Brain microvascular endothelial cell (primary cell): ENCODE measurements at regions not wholly inside any gene's neighbourhood (a gene's known extent, or its start where the extent isn't known, plus 50 kb on each side); places are given as distances from the start of the nearest gene placed in this dataset.

ENCODE experiments used
- DNase-seq: peaks from one replicate; pipeline ENCODE4 v3.0.0-alpha.2; 2020
- H3K27ac ChIP-seq: fragments of 250-450 bp; sonication (Bioruptor Pico); 2 replicates; pipeline ENCODE4 v1.5.1; 2020; ENCODE audit warnings: mild to moderate bottlenecking, moderate library complexity
- H3K27me3 ChIP-seq: fragments of 250-450 bp; sonication (Bioruptor Pico); replicated peaks from 2 replicates; pipeline ENCODE4 v1.5.1; 2020; ENCODE audit warnings: mild to moderate bottlenecking
- H3K36me3 ChIP-seq: fragments of 250-450 bp; sonication (Bioruptor Pico); replicated peaks from 2 replicates; pipeline ENCODE4 v1.5.1; 2020; ENCODE audit warnings: mild to moderate bottlenecking
- H3K4me3 ChIP-seq: 2 replicates; pipeline ENCODE4 v1.5.1; 2011; ENCODE audit warnings: low read depth, mild to moderate bottlenecking, control low read depth, low read length, moderate library complexity
- in situ Hi-C: cut with HindIII; loops from 2 replicates; pipeline ENCODE4 v1.10.0; 2017; ENCODE audit warnings: low sequenced_read_pairs, low pct_ligation_motif_present
- TF ChIP-seq, protein P1 (sequence below): IDR thresholded peaks from 2 replicates; pipeline ENCODE4 v1.5.1; 2011; ENCODE audit warnings: low read depth, mild to moderate bottlenecking, moderate library complexity, low read length, control low read depth, inconsistent platforms; ENCODE audit errors: missing control alignments

DNA sequence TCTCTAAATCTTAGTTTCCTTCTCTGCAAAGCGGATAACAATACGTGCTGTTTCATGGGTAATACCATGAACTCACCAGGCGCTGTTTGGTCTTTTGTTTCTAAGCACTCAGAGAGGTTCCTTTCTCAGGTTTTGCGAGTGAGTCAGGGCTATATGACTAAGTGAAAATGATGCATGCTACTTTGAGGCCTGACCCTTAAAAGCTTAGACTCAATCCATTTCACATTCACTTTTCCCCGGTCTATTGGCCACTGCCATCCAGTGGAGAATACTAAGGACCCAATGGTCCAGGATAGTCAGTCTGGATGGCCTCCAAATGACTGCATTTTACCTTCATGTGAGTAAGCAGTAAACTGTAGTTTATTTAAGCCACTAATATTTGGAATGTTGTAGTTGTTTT is 400.8 kb upstream of the SLIT2 start:
- peak; percentile 97 for DNase-seq
- Histone ChIP-seq H3K27ac (peak overlapping the region; percentile 70), H3K4me3 (no peak overlapping the region), H3K27me3 (no peaks in the 10 kb centered on the region), H3K36me3 (no peaks in the 10 kb centered on the region)
- in situ Hi-C loops: no loop called here
- TF ChIP-seq, protein P1, sequence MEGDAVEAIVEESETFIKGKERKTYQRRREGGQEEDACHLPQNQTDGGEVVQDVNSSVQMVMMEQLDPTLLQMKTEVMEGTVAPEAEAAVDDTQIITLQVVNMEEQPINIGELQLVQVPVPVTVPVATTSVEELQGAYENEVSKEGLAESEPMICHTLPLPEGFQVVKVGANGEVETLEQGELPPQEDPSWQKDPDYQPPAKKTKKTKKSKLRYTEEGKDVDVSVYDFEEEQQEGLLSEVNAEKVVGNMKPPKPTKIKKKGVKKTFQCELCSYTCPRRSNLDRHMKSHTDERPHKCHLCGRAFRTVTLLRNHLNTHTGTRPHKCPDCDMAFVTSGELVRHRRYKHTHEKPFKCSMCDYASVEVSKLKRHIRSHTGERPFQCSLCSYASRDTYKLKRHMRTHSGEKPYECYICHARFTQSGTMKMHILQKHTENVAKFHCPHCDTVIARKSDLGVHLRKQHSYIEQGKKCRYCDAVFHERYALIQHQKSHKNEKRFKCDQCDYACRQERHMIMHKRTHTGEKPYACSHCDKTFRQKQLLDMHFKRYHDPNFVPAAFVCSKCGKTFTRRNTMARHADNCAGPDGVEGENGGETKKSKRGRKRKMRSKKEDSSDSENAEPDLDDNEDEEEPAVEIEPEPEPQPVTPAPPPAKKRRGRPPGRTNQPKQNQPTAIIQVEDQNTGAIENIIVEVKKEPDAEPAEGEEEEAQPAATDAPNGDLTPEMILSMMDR: peak; percentile 71

GRCh38 chr4:19844446-19844845 is 407.3 kb upstream of the SLIT2 start:
- Histone ChIP-seq H3K27ac (no peak overlapping the region), H3K27me3 (no peaks in the 10 kb centered on the region), H3K4me3 (no peak overlapping the region), H3K36me3 (no peaks in the 10 kb centered on the region)
- in situ Hi-C loops: no loop called here
- TF ChIP-seq, protein P1: no peak
- peak; percentile 22 for DNase-seq

- in situ Hi-C loops: no loop called here
- no peak overlapping the region for H3K27ac ChIP-seq
- TF ChIP-seq, protein P1: no peak
Measured at GRCh38 chr4:19842471-19842870, 409.2 kb upstream of the SLIT2 start.

GRCh38 chr4:19838858-19839257 is 412.8 kb upstream of the SLIT2 start:
- Histone ChIP-seq H3K27me3 (no peaks in the 10 kb centered on the region), H3K36me3 (no peaks in the 10 kb centered on the region), H3K4me3 (no peak overlapping the region), H3K27ac (no peak overlapping the region)
- TF ChIP-seq, protein P1: no peak
- in situ Hi-C loops: no loop called here
- no peak for DNase-seq

More at GRCh38 chr4:19842471-19842870, 409.2 kb upstream of the SLIT2 start:
- Histone ChIP-seq H3K27me3 (no peaks in the 10 kb centered on the region), H3K36me3 (no peaks in the 10 kb centered on the region), H3K4me3 (no peak overlapping the region)
- no peak for DNase-seq

- TF ChIP-seq, protein P1: no peak
- no peaks in the 10 kb centered on the region for H3K27me3 ChIP-seq
- no peaks in the 10 kb centered on the region for H3K36me3 ChIP-seq
- in situ Hi-C loops: no loop called here
- no peak for DNase-seq
- no peak overlapping the region for H3K4me3 ChIP-seq
- no peak overlapping the region for H3K27ac ChIP-seq
Measured at GRCh38 chr4:19835429-19835828, 416.3 kb upstream of the SLIT2 start.

GRCh38 chr4:19832411-19832810 is 419.3 kb upstream of the SLIT2 start:
- Histone ChIP-seq H3K27ac (no peak overlapping the region), H3K36me3 (no peaks in the 10 kb centered on the region), H3K27me3 (no peaks in the 10 kb centered on the region), H3K4me3 (no peak overlapping the region)
- no peak for DNase-seq
- in situ Hi-C loops: no loop called here
- TF ChIP-seq, protein P1: no peak
